ENCODE measurements at regions not wholly inside any gene's neighbourhood (a gene's known extent, or its start where the extent isn't known, plus 50 kb on each side); places are given as distances from the start of the nearest gene placed in this dataset.

DNA sequence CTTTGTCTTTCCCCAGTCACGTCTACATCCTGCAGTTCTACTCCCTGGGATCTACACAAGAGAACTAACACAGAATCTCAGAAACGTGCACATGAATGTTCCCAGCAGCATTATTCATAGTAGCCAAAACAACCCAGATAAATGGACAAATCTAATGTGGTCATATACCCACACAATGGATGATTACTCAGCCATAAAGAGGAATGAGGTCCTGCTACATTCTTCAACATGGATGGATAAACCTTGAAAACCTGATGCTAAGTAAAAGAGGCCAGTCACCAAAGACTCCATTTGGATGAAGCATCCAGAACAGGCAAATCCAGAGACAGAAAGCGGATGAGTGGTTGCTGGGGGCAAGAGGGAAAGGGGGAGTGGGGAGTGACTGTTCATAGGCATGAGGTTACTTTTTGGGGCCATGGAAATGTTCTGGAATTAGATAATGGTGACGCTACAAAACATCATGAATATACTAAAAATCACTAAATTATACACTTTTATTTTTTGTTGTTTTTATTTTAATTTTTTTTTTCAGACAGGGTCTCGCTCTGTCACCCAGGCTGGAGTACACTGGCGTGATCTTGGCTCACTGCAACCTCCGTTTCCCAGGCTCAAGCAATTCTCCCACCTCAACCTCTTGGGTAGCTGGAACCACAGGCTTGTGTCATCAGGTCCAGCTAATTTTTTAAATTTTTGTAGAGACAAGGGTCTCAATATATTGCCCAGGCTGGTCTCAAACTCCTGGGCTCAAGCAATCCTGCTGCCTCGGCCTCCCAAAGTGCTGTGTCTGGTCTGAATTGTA, 50.8 kb upstream of the DSN1 start:
- POLR2A ChIA-PET (ENCODE audit: partially characterized antibody): no interaction called here
- Histone ChIP-seq H3K36me3 (ENCODE audit: insufficient read depth, low read length) (no peaks in the 10 kb centered on the region), H3K4me3 (ENCODE audit: low read length in 2 of 2) (no peak overlapping the region), H3K4me1 (ENCODE audit: insufficient read depth, low read length) (no peaks in the 10 kb centered on the region), H3K9me3 (ENCODE audit: control insufficient read depth in 1 of 2, low read length in 2 of 2) (no peaks in the 10 kb centered on the region), H3K27me3 (ENCODE audit: insufficient read depth, low read length) (no peaks in the 10 kb centered on the region), H3K27ac (ENCODE audit: low read depth, low read length) (no peak overlapping the region)
- peaks cover 0 to 2% of the 10 kb centered on the region in 2 donors for H3K27me3 Mint-ChIP-seq
- no peaks in the 10 kb centered on the region for H3K9me3 Mint-ChIP-seq
- peaks cover 0 to 1% (median 0%) of the 10 kb centered on the region in 4 donors for H3K4me1 Mint-ChIP-seq
- H3K4me3 Mint-ChIP-seq: no peak overlapping the region
- intact Hi-C loops (cut with micrococcal nuclease): no loop called here
- DNase-seq: no peak
- no peaks in the 10 kb centered on the region for H3K36me3 Mint-ChIP-seq
- CTCF ChIA-PET (ENCODE audit: partially characterized antibody): interaction anchor here (0.7 to 1.0 kb wide), 2 partner anchors 16 to 833 kb away, joined by 3 read pairs; no protein-coding TSS in a partner anchor
- H3K27ac Mint-ChIP-seq: no peak overlapping the region

DNA sequence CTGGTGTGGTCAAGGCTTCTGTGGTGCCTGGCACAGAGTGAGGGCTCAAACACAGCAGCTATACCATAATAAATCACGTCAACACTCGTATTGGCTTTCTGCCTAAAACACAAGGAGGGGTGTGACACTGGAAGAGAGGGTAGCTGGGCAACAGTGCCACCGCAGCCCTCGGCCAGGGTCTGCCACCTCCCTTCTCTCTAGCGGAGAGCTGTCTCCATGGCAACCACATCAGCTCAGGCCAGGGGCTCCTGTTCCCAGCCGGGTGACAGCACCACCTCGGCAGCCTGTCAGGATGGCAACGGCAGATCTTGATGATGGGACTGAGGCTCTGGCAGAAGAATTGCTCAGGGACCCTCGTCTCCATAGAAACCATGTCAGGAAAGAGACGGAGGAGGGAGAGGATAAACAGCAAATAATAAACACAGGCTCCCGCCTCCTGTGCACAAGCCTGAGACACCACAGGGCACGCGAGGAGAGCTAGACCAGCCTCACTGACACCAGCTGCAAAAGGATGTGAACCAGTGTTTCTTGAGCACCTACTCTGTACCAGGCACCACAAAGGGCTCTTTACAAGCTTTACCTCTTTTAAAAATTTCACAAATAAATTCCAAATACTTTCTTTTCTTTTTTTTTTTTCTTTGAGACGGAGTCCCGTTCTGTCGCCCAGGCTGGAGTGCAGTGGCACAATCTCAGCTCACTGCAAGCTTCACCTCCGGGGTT, 50.4 kb upstream of the TLDC2 start:
- no peak overlapping the region for H3K27ac ChIP-seq (ENCODE audit: low read depth, low read length)
- H3K4me1 ChIP-seq (ENCODE audit: insufficient read depth, low read length): no peaks in the 10 kb centered on the region
- H3K27me3 Mint-ChIP-seq: peaks cover 0 to 2% of the 10 kb centered on the region in 2 donors
- ChIA-PET POLR2A (ENCODE audit: partially characterized antibody) (no interaction called here), CTCF (ENCODE audit: partially characterized antibody) (interaction anchor here (1.0 kb wide), 1 partner anchor 17 kb away, joined by 3 read pairs; no protein-coding TSS in a partner anchor)
- no peaks in the 10 kb centered on the region for H3K36me3 ChIP-seq (ENCODE audit: insufficient read depth, low read length)
- no peak overlapping the region for H3K4me3 ChIP-seq (ENCODE audit: low read length in 2 of 2)
- H3K9me3 ChIP-seq (ENCODE audit: control insufficient read depth in 1 of 2, low read length in 2 of 2): no peaks in the 10 kb centered on the region
- no peaks in the 10 kb centered on the region for H3K36me3 Mint-ChIP-seq
- H3K27me3 ChIP-seq (ENCODE audit: insufficient read depth, low read length): no peaks in the 10 kb centered on the region
- H3K4me1 Mint-ChIP-seq: peaks cover 0 to 1% (median 0%) of the 10 kb centered on the region in 4 donors
- H3K4me3 Mint-ChIP-seq: no peak overlapping the region
- no peaks in the 10 kb centered on the region for H3K9me3 Mint-ChIP-seq
- H3K27ac Mint-ChIP-seq: no peak overlapping the region
- intact Hi-C loops (cut with micrococcal nuclease): no loop called here
- no peak for DNase-seq

All from CD4-positive, alpha-beta memory T cell (primary cell).